DND-41 (cell line): ENCODE measurements at regions not wholly inside any gene's neighbourhood (a gene's known extent, or its start where the extent isn't known, plus 50 kb on each side); places are given as distances from the start of the nearest gene placed in this dataset.

Experiments
- ATAC-seq: fragments of 200-7000 bp; cut with Tn5 transposase; 3 replicates; pipeline ENCODE4 v1.9.1; 2021; ENCODE audit warnings: low read depth; ENCODE audit not compliant: insufficient read depth
- DNase-seq: peaks from one replicate; pipeline ENCODE4 v3.0.0-alpha.2; 2020
- H2AFZ ChIP-seq: 2 replicates; pipeline ENCODE4 v1.6.0; 2012; ENCODE audit warnings: low read depth, low read length
- H3K27ac ChIP-seq: 2 replicates; pipeline ENCODE4 v1.5.1; 2012; ENCODE audit warnings: low read length, inconsistent platforms
- H3K27me3 ChIP-seq: fragments of 200-600 bp; sonication (generic); 2 replicates; pipeline ENCODE4 v1.6.0; 2012; ENCODE audit warnings: low read length, mild to moderate bottlenecking, inconsistent platforms; ENCODE audit not compliant: insufficient read depth, poor library complexity
- H3K36me3 ChIP-seq: 2 replicates; pipeline ENCODE4 v1.5.1; 2012; ENCODE audit warnings: low read length, inconsistent platforms; ENCODE audit not compliant: insufficient read depth
- H3K4me1 ChIP-seq: 2 replicates; pipeline ENCODE4 v1.5.1; 2012; ENCODE audit warnings: mild to moderate bottlenecking, low read length; ENCODE audit not compliant: insufficient read depth
- H3K4me2 ChIP-seq: 2 replicates; pipeline ENCODE4 v1.6.0; 2012; ENCODE audit warnings: mild to moderate bottlenecking, moderate library complexity, low read length, inconsistent platforms; ENCODE audit not compliant: insufficient read depth
- H3K4me3 ChIP-seq, 2 experiments: fragments of 200-600 bp in 1 of 2; shearing (Covaris generic) in 1 of 2; 2 replicates each; pipeline ENCODE4 v1.5.1; 2012 to 2016; ENCODE audit warnings: inconsistent platforms in 2 of 2, low read length in 2 of 2, mild to moderate bottlenecking in 2 of 2, low read depth in 1 of 2, moderate library complexity in 1 of 2
- H3K79me2 ChIP-seq: 2 replicates; pipeline ENCODE4 v1.6.0; 2012; ENCODE audit warnings: low read length, inconsistent platforms; ENCODE audit not compliant: insufficient read depth
- H3K9ac ChIP-seq: 2 replicates; pipeline ENCODE4 v1.6.0; 2012; ENCODE audit warnings: low read depth, mild to moderate bottlenecking, inconsistent platforms, low read length, moderate library complexity
- H3K9me3 ChIP-seq: 2 replicates; pipeline ENCODE4 v1.5.1; 2012; ENCODE audit warnings: low read length, moderate library complexity, mild to moderate bottlenecking, inconsistent platforms; ENCODE audit not compliant: insufficient read depth, severe bottlenecking
- H4K20me1 ChIP-seq: 2 replicates; pipeline ENCODE4 v1.6.0; 2012; ENCODE audit warnings: low read length; ENCODE audit not compliant: insufficient read depth
- EZH2 ChIP-seq: IDR thresholded peaks from 3 replicates; pipeline ENCODE4 v1.6.1; 2012; ENCODE audit warnings: borderline replicate concordance, low read depth, mild to moderate bottlenecking, moderate library complexity, low read length, inconsistent platforms; ENCODE audit not compliant: severe bottlenecking
- TF ChIP-seq, protein P1 (sequence below): IDR thresholded peaks from 2 replicates; pipeline ENCODE4 v1.5.1; 2012; ENCODE audit warnings: borderline replicate concordance, low read length, moderate library complexity, mild to moderate bottlenecking; ENCODE audit not compliant: poor library complexity, severe bottlenecking; ENCODE audit errors: extremely low read depth

DNA sequence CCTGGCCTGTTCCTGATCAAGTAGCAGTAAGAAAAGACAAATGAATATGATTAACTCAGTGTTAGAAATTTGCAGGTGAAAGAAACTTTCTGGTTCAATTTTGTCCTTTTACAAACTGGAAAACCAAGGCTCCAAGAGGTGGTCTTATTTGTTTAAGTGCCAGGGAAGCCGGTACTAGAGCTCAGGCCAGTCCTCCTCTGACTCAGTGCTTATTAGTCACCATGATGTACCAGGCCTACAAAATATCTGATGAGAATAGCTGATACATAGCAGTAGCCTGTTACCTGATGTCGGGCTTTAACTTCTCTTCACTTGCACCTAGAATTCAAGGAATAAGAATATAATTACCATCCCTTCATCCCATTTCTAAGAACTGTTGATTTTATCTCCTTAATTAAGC lies 394.8 kb downstream of the LMX1A start:
- H3K9ac ChIP-seq: no peak overlapping the region
- H2AFZ ChIP-seq: no peak overlapping the region
- no peaks in the 10 kb centered on the region for H3K4me1 ChIP-seq
- ATAC-seq (no peak), DNase-seq (no peak)
- H3K4me2 ChIP-seq: no peak overlapping the region
- H3K4me3 ChIP-seq: no peak overlapping the region
- H4K20me1 ChIP-seq: no peaks in the 10 kb centered on the region
- no peaks in the 10 kb centered on the region for H3K36me3 ChIP-seq
- H3K9me3 ChIP-seq: no peaks in the 10 kb centered on the region
- H3K27ac ChIP-seq: no peak overlapping the region
- H3K27me3 ChIP-seq: no peaks in the 10 kb centered on the region
- H3K79me2 ChIP-seq: no peaks in the 10 kb centered on the region
- TF ChIP-seq, protein P1, sequence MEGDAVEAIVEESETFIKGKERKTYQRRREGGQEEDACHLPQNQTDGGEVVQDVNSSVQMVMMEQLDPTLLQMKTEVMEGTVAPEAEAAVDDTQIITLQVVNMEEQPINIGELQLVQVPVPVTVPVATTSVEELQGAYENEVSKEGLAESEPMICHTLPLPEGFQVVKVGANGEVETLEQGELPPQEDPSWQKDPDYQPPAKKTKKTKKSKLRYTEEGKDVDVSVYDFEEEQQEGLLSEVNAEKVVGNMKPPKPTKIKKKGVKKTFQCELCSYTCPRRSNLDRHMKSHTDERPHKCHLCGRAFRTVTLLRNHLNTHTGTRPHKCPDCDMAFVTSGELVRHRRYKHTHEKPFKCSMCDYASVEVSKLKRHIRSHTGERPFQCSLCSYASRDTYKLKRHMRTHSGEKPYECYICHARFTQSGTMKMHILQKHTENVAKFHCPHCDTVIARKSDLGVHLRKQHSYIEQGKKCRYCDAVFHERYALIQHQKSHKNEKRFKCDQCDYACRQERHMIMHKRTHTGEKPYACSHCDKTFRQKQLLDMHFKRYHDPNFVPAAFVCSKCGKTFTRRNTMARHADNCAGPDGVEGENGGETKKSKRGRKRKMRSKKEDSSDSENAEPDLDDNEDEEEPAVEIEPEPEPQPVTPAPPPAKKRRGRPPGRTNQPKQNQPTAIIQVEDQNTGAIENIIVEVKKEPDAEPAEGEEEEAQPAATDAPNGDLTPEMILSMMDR: no peak
- no peak for TF ChIP-seq EZH2

DNA sequence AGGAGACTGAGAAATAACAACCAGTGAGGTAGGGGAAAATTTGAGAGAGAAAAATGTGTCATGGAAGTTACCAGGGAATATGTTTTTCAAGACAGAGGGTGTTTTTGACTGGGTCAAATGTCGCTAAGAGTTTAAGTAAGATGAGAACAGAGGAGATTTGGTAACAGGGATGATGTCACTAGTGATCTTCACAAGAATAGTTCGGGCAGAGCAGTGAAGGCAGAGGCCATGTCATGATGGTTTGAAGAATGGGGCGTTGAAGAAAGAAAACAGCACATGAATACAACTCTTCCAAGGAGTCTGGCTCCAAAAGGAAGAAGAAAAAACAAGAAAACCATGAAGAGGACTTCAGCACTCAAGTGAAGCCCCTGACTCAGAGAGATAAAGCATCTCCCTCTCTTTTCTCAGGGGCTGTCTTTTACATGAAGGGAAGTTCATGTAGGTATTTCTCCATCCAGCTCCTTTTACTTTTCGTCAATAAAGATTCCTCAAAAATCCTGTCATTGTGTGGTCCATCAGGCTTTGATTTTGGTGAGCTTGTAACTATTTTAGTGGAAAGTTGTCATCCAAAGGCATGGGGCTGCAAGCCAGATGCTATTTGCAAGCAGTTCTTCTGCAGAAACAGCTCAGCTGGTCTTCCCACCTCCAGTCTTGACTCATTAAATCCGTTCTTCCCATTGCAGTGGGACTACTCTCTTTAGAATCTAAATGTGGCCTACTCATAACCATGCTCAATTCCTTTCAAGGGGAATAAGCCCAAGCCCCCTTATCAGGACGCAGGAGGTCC lies 397.3 kb downstream of the LMX1A start:
- Histone ChIP-seq H3K4me2 (no peak overlapping the region), H3K4me1 (no peaks in the 10 kb centered on the region), H2AFZ (no peak overlapping the region), H4K20me1 (no peaks in the 10 kb centered on the region), H3K27me3 (peaks cover 3% of the 10 kb centered on the region), H3K9me3 (no peaks in the 10 kb centered on the region), H3K27ac (no peak overlapping the region), H3K36me3 (no peaks in the 10 kb centered on the region), H3K4me3 (no peak overlapping the region), H3K79me2 (no peaks in the 10 kb centered on the region), H3K9ac (no peak overlapping the region)
- TF ChIP-seq, protein P1: no peak
- TF ChIP-seq EZH2: no peak
- ATAC-seq (no peak), DNase-seq (no peak)

DNA sequence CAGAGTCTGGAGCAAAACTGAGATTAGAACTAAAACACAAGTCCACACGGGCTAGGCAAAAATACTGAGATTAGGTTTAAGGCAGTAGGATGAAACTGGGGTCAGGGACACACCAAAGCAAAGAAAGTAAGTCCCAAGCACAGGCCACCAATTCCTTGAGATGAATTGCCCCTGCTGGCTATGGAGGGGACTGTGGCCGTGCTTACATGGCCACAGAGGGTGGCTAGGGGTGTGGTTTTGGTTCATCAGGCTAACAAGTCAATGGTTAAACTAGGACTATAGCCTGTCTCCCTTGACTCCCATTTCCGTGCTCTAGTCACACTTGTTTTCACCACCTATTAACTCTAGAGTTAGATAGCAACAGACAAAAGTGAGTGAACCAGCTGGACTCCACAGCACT lies 394.8 kb downstream of the PBX1 start:
- H4K20me1 ChIP-seq: no peaks in the 10 kb centered on the region
- no peak overlapping the region for H3K4me3 ChIP-seq
- H3K9me3 ChIP-seq: no peaks in the 10 kb centered on the region
- DNase-seq (no peak), ATAC-seq (no peak)
- H3K4me2 ChIP-seq: no peak overlapping the region
- no peaks in the 10 kb centered on the region for H3K4me1 ChIP-seq
- no peak overlapping the region for H2AFZ ChIP-seq
- peaks cover 3% of the 10 kb centered on the region for H3K27me3 ChIP-seq
- H3K36me3 ChIP-seq: no peaks in the 10 kb centered on the region
- H3K27ac ChIP-seq: no peak overlapping the region
- H3K9ac ChIP-seq: no peak overlapping the region
- no peaks in the 10 kb centered on the region for H3K79me2 ChIP-seq
- no peak for TF ChIP-seq EZH2
- TF ChIP-seq, protein P1: no peak
